SK-N-SH (cell line): ENCODE measurements at regions not wholly inside any gene's neighbourhood (a gene's known extent, or its start where the extent isn't known, plus 50 kb on each side); places are given as distances from the start of the nearest gene placed in this dataset.

ENCODE experiments used
- EP300 ChIP-seq, 2 experiments: IDR thresholded peaks; 2 replicates each; pipeline versions ENCODE4 v1.4.0 to v1.6.1; 2012; ENCODE audit warnings: borderline replicate concordance in 1 of 2, low read depth in 1 of 2, low read length in 1 of 2
- GATA2 ChIP-seq: sonication (generic); formaldehyde crosslinking; IDR thresholded peaks from 2 replicates; pipeline ENCODE4 v1.5.0; 2020; ENCODE audit warnings: mild to moderate bottlenecking, missing genetic modification reagents
- JUND ChIP-seq: IDR thresholded peaks from 2 replicates; pipeline ENCODE4 v1.4.0; 2012
- PBX3 ChIP-seq: IDR thresholded peaks from 2 replicates; pipeline ENCODE4; 2012
- POLR2AphosphoS5 ChIP-seq: IDR thresholded peaks from 2 replicates; pipeline ENCODE4 v1.6.1; 2012; ENCODE audit warnings: low read depth, low read length
- RAD21 ChIP-seq: IDR thresholded peaks from 2 replicates; pipeline ENCODE4 v1.6.1; 2012; ENCODE audit warnings: mild to moderate bottlenecking, low read length
- TAF1 ChIP-seq: IDR thresholded peaks from 2 replicates; pipeline ENCODE4 v1.6.1; 2012; ENCODE audit warnings: low read depth, mild to moderate bottlenecking, low read length, moderate library complexity, borderline replicate concordance
- TEAD4 ChIP-seq: IDR thresholded peaks from 2 replicates; pipeline ENCODE4 v1.4.0; 2012; ENCODE audit warnings: mild to moderate bottlenecking, borderline replicate concordance; ENCODE audit not compliant: insufficient read depth
- TF ChIP-seq, protein P1 (sequence below): fragments of 200-600 bp; sonication (generic); IDR thresholded peaks from 2 replicates; pipeline ENCODE4 v1.6.1; 2017; ENCODE audit warnings: antibody characterized with exemption, mild to moderate bottlenecking, moderate library complexity
- TF ChIP-seq, protein P2 (sequence below): IDR thresholded peaks from 2 replicates; pipeline ENCODE4 v1.6.1; 2012; ENCODE audit warnings: mild to moderate bottlenecking, low read depth, low read length, moderate library complexity
- TF ChIP-seq, protein P3 (sequence below): IDR thresholded peaks from 2 replicates; pipeline ENCODE4 v1.4.0; 2012; ENCODE audit warnings: low read depth

DNA sequence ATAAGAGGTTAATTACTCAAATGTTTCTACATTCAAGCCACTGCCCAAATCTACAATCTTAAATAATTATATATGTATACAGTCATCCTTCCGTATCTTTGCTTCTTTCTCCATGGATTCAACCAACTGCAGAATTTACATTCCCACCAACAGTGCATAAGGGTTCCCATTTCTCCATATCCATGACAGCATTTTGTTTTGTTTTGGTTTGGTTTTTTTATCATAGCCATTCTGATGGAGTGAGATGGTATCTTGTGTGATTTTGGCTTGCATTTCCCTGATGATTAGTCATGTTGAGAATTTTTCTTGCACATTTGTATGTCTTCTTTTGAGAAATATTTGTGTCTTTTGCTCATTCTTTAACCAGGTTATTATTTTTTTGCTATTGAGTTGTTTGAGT, 198.5 kb downstream of the C6orf118 start:
- TF ChIP-seq, protein P1, sequence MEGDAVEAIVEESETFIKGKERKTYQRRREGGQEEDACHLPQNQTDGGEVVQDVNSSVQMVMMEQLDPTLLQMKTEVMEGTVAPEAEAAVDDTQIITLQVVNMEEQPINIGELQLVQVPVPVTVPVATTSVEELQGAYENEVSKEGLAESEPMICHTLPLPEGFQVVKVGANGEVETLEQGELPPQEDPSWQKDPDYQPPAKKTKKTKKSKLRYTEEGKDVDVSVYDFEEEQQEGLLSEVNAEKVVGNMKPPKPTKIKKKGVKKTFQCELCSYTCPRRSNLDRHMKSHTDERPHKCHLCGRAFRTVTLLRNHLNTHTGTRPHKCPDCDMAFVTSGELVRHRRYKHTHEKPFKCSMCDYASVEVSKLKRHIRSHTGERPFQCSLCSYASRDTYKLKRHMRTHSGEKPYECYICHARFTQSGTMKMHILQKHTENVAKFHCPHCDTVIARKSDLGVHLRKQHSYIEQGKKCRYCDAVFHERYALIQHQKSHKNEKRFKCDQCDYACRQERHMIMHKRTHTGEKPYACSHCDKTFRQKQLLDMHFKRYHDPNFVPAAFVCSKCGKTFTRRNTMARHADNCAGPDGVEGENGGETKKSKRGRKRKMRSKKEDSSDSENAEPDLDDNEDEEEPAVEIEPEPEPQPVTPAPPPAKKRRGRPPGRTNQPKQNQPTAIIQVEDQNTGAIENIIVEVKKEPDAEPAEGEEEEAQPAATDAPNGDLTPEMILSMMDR, result no peak
- TF ChIP-seq EP300 (IDR thresholded peaks at IDR 0.05; ENCODE audit: borderline replicate concordance in 1 of 2, low read depth in 1 of 2, low read length in 1 of 2) (no peak), POLR2AphosphoS5 (no peak), TAF1 (no peak), TEAD4 (no peak), PBX3 (no peak), JUND (no peak), RAD21 (no peak), GATA2 (CRISPR knock-in tag) (no peak)
- TF ChIP-seq, protein P2, sequence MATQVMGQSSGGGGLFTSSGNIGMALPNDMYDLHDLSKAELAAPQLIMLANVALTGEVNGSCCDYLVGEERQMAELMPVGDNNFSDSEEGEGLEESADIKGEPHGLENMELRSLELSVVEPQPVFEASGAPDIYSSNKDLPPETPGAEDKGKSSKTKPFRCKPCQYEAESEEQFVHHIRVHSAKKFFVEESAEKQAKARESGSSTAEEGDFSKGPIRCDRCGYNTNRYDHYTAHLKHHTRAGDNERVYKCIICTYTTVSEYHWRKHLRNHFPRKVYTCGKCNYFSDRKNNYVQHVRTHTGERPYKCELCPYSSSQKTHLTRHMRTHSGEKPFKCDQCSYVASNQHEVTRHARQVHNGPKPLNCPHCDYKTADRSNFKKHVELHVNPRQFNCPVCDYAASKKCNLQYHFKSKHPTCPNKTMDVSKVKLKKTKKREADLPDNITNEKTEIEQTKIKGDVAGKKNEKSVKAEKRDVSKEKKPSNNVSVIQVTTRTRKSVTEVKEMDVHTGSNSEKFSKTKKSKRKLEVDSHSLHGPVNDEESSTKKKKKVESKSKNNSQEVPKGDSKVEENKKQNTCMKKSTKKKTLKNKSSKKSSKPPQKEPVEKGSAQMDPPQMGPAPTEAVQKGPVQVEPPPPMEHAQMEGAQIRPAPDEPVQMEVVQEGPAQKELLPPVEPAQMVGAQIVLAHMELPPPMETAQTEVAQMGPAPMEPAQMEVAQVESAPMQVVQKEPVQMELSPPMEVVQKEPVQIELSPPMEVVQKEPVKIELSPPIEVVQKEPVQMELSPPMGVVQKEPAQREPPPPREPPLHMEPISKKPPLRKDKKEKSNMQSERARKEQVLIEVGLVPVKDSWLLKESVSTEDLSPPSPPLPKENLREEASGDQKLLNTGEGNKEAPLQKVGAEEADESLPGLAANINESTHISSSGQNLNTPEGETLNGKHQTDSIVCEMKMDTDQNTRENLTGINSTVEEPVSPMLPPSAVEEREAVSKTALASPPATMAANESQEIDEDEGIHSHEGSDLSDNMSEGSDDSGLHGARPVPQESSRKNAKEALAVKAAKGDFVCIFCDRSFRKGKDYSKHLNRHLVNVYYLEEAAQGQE, result no peak
- TF ChIP-seq, protein P3, sequence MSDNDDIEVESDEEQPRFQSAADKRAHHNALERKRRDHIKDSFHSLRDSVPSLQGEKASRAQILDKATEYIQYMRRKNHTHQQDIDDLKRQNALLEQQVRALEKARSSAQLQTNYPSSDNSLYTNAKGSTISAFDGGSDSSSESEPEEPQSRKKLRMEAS, result no peak
